ENCODE measurements at regions not wholly inside any gene's neighbourhood (a gene's known extent, or its start where the extent isn't known, plus 50 kb on each side); places are given as distances from the start of the nearest gene placed in this dataset.

DNA sequence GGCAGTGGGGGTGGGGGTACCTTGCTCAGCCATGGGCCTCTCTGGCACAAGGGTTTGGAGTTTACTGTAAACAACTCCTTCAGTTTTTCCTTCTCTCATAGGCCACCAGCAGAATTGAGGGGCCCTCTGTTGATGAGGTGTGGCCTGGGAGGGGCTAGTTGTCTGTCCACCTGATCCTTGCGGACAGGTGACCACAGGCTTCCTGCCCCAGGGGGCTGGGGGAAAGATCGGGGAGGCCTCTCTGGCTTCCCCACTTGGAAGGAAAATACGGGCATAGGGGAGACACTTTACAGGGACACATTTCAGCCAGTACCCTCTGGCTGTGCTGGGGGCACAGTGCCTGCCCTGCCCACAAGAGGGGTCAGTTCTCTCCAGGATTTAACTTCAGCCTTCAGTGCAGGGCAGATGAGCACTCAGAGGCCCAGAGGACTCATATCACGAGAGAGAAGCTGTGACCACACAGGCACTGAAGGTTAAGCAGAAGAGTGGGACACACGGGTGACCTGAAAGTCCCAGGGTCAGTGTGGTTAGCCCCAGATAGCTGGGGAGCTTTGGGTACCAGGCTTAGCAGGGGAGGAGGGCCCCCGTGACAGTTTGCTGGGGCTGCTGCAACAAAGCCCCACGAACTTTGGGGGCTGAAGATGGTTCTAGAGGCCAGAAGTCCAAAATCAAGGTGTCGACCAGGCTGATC lies 245.9 kb downstream of the SEC14L1 start:
- H3K27me3 ChIP-seq = no peaks in the 10 kb centered on the region
- no peaks in the 10 kb centered on the region for H3K36me3 ChIP-seq
- in situ Hi-C loops (cut with MboI; ENCODE audit: low pct_ligation_motif_present in 1 of 4, low pct_unique_long_range_greater_than_20kb in 1 of 4, low sequenced_read_pairs in 3 of 4) = no loop called here
- H3K4me3 ChIP-seq = no peak overlapping the region
- intact Hi-C loops (cut with DNase I; ENCODE audit: low total_unique reads) = no loop called here
- H3K4me1 ChIP-seq = peaks cover 56 to 93% (median 86%) of the 10 kb centered on the region in 4 donors
- TF ChIP-seq EP300 (IDR thresholded peaks at IDR 0.05; ENCODE audit: low read depth) = no peak
- TF ChIP-seq POLR2A (IDR thresholded peaks at IDR 0.05) = no peak
- no peak for TF ChIP-seq POLR2AphosphoS5 (IDR thresholded peaks at IDR 0.05)
- TF ChIP-seq, protein P1, sequence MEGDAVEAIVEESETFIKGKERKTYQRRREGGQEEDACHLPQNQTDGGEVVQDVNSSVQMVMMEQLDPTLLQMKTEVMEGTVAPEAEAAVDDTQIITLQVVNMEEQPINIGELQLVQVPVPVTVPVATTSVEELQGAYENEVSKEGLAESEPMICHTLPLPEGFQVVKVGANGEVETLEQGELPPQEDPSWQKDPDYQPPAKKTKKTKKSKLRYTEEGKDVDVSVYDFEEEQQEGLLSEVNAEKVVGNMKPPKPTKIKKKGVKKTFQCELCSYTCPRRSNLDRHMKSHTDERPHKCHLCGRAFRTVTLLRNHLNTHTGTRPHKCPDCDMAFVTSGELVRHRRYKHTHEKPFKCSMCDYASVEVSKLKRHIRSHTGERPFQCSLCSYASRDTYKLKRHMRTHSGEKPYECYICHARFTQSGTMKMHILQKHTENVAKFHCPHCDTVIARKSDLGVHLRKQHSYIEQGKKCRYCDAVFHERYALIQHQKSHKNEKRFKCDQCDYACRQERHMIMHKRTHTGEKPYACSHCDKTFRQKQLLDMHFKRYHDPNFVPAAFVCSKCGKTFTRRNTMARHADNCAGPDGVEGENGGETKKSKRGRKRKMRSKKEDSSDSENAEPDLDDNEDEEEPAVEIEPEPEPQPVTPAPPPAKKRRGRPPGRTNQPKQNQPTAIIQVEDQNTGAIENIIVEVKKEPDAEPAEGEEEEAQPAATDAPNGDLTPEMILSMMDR (IDR thresholded peaks at IDR 0.05) = no peak
- DNase-seq = no peak
- WGBS, 2 donors (ENCODE audit: low coverage in 1 of 2) = 70 to 80% methylated on average over 1 to 8 of the region's 8 CpGs
- no peaks in the 10 kb centered on the region for H3K9me3 ChIP-seq
- peak overlapping the region; percentile 86 to 95 (median 93) for H3K27ac ChIP-seq

DNA sequence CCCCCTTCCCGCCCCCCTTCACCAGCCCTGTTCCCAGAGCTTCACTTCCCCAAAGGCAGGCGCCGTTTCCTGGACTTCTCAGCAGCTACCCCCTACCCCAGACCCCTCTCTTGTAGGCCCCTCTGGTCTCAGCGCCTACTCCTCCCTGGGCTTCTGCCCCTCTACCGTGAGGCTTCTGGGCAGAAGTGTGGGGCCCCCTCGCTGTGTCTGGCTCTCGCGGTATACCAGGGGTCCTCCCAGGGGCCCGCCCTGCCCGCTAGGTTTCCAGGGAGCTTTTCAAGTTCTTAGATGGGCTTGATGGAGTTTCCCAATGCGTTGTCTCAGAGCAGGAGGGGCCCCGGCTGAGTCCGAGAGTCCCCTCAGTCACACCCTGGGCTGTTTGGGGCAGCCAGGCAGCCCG lies 247.1 kb downstream of the SEC14L1 start:
- no peaks in the 10 kb centered on the region for H3K27me3 ChIP-seq
- no peak for TF ChIP-seq EP300 (IDR thresholded peaks at IDR 0.05; ENCODE audit: low read depth)
- TF ChIP-seq, protein P1 (IDR thresholded peaks at IDR 0.05) = no peak
- TF ChIP-seq POLR2AphosphoS5 (IDR thresholded peaks at IDR 0.05) = no peak
- no peak for TF ChIP-seq POLR2A (IDR thresholded peaks at IDR 0.05)
- no peaks in the 10 kb centered on the region for H3K9me3 ChIP-seq
- no peak overlapping the region for H3K4me3 ChIP-seq
- peak overlapping the region; percentile 85 to 94 (median 89) for H3K27ac ChIP-seq
- H3K36me3 ChIP-seq = no peaks in the 10 kb centered on the region
- intact Hi-C loops (cut with DNase I; ENCODE audit: low total_unique reads) = no loop called here
- 82% methylated on average over 14 of the region's 14 CpGs; no CpG with 5 or more reads in 1 of the 2 donors for WGBS, 2 donors (ENCODE audit: low coverage in 1 of 2)
- peaks cover 61 to 93% (median 88%) of the 10 kb centered on the region in 4 donors for H3K4me1 ChIP-seq
- in situ Hi-C loops (cut with MboI; ENCODE audit: low pct_ligation_motif_present in 1 of 4, low pct_unique_long_range_greater_than_20kb in 1 of 4, low sequenced_read_pairs in 3 of 4) = no loop called here
- DNase-seq = no peak

DNA sequence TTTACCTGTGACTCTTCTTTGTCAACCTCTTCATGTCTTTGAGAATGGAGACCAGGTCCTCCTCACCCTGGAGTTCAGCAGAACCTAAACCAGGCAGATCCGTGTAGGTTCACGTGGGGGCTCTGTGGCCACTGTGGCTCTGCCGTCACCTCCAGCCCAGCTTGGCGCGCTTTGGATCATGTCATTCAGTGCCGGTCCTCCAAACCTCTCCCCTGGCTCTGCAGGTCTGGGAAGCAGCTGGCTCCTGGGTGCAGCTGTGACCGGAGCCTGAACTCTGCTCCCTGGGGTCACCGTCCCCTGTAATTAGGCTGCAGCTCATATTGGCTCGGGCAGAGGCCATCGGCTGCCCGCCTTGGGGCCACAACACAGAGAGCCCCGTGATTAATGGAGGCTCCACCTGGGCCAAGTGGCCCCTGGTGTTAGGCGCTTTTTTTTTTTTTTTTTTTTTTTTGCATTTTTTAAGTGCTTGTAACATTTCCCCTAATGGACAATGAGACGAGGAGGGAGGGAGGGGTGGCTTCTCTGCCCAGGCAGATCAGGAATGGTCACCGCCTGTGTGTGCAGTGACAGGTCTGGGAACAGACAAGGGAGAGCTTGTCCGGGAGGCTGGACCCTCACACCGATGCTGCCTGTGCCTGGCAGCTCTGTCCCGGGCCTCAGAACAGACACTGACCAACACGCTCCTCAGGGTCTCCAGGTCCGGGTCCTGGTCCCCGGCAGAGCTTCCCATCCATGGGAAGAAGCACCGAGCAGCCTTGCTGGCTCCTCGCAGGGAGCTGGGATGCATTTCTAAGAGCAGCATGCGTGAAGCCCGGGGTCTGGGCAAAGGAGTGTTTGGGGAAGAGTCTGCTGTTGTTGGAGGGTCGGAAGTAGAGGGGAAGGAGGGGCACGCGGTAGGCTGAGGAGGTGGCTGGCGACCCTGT lies 247.9 kb downstream of the SEC14L1 start:
- in situ Hi-C loops (cut with MboI; ENCODE audit: low pct_ligation_motif_present in 1 of 4, low pct_unique_long_range_greater_than_20kb in 1 of 4, low sequenced_read_pairs in 3 of 4) (no loop called here), intact Hi-C loops (cut with DNase I; ENCODE audit: low total_unique reads) (no loop called here)
- WGBS, 2 donors (ENCODE audit: low coverage in 1 of 2) = 64 to 67% methylated on average over 10 to 29 of the region's 29 CpGs
- H3K27ac ChIP-seq = peak overlapping the region; percentile 85 to 94 (median 89)
- no peaks in the 10 kb centered on the region for H3K9me3 ChIP-seq
- H3K4me3 ChIP-seq = peak overlapping the region in 1 of 4 donors; percentile 25
- DNase-seq = no peak
- no peaks in the 10 kb centered on the region for H3K27me3 ChIP-seq
- H3K4me1 ChIP-seq = peaks cover 64 to 94% (median 88%) of the 10 kb centered on the region in 4 donors
- TF ChIP-seq EP300 (IDR thresholded peaks at IDR 0.05; ENCODE audit: low read depth) (no peak), POLR2AphosphoS5 (IDR thresholded peaks at IDR 0.05) (no peak), POLR2A (IDR thresholded peaks at IDR 0.05) (no peak)
- TF ChIP-seq, protein P1 (IDR thresholded peaks at IDR 0.05) = no peak
- no peaks in the 10 kb centered on the region for H3K36me3 ChIP-seq

DNA sequence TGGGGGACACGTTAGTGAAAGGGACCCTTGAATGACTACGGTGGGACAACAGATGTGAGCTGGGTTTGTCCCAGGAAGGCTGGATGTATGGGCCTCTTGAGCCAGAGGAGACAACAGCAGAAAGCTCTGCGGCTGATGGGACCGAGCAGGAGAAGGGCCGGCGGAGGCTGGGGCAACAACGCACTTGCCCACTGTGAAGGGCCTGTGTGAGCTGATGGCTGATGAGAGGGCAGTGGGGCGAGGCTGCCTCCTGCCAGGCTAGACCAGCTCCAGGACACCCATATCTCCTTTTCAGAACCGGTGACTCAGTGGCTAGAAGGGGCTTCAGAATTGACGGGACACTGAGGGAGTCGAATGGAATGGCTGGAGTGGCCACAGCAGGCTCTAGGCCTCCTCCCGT lies 250.1 kb downstream of the SEC14L1 start:
- H3K9me3 ChIP-seq = no peaks in the 10 kb centered on the region
- TF ChIP-seq, protein P1 (IDR thresholded peaks at IDR 0.05) = no peak
- TF ChIP-seq POLR2A (IDR thresholded peaks at IDR 0.05) (no peak), POLR2AphosphoS5 (IDR thresholded peaks at IDR 0.05) (no peak), EP300 (IDR thresholded peaks at IDR 0.05; ENCODE audit: low read depth) (no peak)
- 72 to 88% methylated on average over 3 to 12 of the region's 12 CpGs for WGBS, 2 donors (ENCODE audit: low coverage in 1 of 2)
- no peak for DNase-seq
- no peaks in the 10 kb centered on the region for H3K27me3 ChIP-seq
- in situ Hi-C loops (cut with MboI; ENCODE audit: low pct_ligation_motif_present in 1 of 4, low pct_unique_long_range_greater_than_20kb in 1 of 4, low sequenced_read_pairs in 3 of 4) (no loop called here), intact Hi-C loops (cut with DNase I; ENCODE audit: low total_unique reads) (no loop called here)
- H3K4me1 ChIP-seq = peaks cover 67 to 91% (median 86%) of the 10 kb centered on the region in 4 donors
- H3K36me3 ChIP-seq = no peaks in the 10 kb centered on the region
- no peak overlapping the region for H3K4me3 ChIP-seq
- peak overlapping the region; percentile 80 to 91 (median 88) for H3K27ac ChIP-seq

Data from transverse colon (tissue), 4 donors.